Stimulated activated CD4-positive, alpha-beta T cell treated with anti-CD3 and anti-CD28 coated beads, Interleukin-15, amount 100 ng/mL, for 24 hours (primary cell): ENCODE measurements at regions not wholly inside any gene's neighbourhood (a gene's known extent, or its start where the extent isn't known, plus 50 kb on each side); places are given as distances from the start of the nearest gene placed in this dataset.
"Not testable (repeated sequence)": the region's sequence is repeated elsewhere in the genome, so short reads cannot be mapped to it uniquely, and the experiment has no call there.

Experiments used
- DNase-seq: peaks from one replicate; pipeline ENCODE4 v3.0.0-alpha.2; 2020

DNA sequence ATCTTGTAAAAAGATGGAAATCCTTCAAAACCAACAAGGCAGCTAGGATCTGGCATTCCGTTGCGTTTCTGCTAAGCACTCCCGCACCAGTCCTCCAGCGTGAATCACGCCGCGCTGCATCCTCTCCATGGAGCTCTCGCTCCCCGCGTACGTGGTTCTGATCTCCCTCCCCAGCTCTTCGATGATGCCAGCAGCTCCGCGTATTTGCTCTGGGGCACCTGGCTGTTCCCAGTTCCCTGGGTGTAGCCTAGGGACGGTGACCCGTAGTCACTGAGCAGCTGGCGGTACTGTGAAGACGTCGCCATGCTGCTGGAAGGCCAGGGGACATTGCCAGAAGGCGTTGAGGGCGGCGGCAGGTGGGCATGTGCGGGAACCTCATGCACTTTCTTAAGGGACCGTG is 407.5 kb downstream of the RNF144A start:
- DNase-seq: no peak

GRCh38 chr2:7325186-7325585 is 408.0 kb downstream of the RNF144A start:
- no peak for DNase-seq

- no peak for DNase-seq
Observed at GRCh38 chr2:7329465-7329864, 412.3 kb downstream of the RNF144A start.

GRCh38 chr2:7333189-7333765 is 416.1 kb downstream of the RNF144A start:
- DNase-seq: no peak

DNA sequence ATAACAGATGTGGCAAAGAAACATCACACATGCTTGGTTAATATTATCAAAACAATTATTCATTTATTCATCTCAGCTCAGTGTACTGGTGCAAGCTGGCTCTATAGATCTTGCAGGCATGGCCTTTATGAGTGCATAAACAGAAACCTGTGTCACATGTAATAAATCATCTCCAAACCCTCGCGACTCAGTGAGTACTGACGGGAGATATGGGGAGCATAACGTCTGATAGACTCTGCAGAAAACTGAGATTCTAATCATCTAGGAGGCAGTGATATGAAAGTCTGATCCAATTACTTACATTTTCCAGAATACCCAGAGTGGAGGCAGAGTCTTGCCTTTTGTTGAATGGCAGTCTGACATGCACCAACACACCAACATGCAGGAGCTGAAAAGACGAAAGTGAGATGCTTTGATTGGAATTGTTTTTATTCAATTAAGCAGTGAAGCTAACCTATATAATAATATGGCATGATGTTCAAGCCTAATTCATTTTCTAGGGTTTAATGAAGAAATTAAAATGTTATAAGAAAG is 416.8 kb downstream of the RNF144A start:
- no peak for DNase-seq

- DNase-seq: no peak
Observed at GRCh38 chr2:7338961-7339360, 421.7 kb downstream of the RNF144A start.

DNA sequence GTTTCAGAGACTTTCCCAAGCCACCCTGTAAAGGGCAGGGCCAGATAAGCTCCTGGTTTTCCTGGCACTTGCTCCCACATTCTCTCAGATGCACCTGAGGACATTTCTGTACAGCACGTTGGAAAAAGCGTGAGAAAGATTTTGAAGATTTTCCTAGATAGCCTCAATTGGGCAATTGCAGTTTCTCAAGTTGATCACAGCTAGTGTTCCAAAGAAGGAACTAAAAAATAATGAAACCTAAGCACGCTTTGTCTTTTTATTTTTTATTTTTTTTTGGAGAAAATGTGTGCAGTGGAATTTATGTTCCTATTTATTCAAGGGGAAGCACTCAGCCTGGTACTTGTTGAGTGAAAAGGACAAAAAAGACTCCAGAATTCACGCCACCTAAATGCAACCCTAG is 429.1 kb downstream of the RNF144A start:
- DNase-seq: no peak

GRCh38 chr2:7348761-7349160 is 431.5 kb downstream of the RNF144A start:
- DNase-seq: no peak

DNA sequence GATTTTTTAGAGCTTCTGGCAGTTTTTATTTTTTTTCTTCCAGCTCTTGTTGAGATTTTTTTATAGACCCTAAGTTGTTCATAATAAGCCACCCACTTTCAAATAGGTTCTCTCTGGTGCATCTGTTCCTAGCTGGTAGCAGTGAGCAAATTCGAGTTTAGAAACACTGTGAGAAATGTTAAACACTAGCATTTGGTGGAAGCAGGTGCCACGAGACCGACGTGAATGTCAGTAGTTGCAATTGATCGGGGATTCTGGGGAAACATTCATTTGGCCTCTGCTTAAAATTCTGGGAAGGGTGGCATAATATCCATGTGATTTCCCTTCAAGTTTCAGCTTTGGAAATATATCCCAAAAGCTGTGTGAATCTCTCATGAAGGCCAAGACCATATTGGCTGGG is 435.0 kb downstream of the RNF144A start:
- no peak for DNase-seq

GRCh38 chr2:7353571-7353970 is 436.4 kb downstream of the RNF144A start:
- no peak for DNase-seq

DNA sequence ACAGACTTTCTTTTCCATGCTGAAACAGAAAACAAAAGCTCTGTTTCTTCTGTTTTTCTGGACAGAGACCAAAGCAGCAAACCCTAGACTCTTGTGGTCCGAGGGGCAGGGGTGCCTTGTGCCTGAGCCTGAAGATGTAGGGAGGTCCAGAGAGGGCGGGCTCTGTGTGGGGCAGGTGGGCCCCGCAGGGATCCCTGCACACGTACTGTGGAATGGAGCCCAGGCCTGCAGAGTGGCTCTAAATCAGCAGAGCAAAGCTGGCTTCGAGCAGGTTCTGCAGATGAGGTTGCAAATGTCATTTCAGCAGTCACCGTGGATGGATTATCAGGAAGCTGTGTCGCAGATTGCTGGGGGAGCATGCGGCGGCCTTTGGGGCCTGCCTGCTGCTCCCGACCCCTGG is 438.6 kb downstream of the RNF144A start:
- DNase-seq: no peak

GRCh38 chr2:7356909-7357584 is 439.8 kb downstream of the RNF144A start:
- no peak for DNase-seq

GRCh38 chr2:7357993-7358392 is 440.8 kb downstream of the RNF144A start:
- DNase-seq: no peak

DNA sequence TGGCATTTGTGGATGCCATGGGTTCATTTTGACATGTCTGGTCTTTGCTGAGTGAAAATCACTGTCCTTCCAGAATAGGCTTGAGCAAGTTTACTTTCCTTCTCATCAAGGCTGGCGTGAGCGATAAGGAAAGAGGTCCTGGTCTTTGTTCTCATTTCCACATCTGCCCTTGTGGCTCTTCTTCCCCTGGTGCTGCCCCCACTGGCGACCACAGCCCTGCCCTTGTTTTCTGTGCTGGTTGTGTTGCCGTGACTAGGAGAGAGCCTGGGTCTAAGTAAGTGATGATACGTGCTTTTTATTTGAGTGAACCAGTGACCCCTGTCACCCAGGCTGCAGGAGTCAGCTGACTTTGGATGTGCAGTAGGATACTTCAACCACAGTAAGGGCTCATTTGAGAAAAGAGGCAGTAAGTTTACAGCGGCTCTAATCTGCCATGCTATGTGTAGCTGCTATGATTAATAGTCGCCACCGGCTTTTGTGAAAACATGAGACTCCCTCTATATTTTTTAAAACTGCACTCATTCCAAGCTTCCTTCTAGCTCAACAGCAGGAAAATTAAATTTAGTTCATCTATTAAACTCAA is 441.7 kb downstream of the RNF144A start:
- DNase-seq: no peak

DNA sequence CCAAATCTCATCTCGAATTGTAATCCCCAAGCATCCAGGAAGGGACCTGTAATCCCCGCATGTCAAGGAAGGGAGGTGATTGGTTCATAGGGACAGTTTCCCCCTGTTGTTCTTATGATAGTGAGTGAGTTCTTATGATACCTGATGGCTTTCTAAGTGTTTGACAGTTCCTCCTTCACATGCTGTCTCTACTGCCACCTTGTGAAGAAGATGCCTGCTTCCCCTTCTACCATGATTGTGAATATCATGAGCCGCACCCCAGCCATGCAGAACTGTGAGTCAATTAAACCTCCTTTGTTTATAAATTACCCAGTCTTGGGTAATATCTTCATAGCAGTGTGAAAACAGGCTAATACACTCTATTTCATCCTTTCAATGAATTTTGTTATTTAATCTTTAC is 446.7 kb downstream of the RNF144A start:
- DNase-seq: no peak

DNA sequence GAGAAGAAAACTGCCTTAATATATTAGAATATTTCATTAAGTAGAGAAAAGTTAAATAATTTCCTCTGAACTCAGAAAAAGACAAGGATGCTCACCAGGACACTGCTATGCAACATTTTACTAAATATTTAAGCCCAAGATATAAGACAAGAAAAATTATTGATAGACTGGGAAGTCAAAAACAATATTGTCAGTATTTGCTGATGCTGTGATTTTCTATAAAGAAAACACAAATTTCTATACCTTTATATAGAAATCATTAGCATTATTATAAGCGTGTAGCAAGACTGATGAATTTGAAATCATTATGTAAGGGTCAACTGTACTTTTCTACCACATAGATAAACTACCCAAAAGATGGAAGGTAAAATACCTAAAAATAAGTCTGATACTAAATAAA is 451.0 kb downstream of the RNF144A start:
- DNase-seq: no peak

DNA sequence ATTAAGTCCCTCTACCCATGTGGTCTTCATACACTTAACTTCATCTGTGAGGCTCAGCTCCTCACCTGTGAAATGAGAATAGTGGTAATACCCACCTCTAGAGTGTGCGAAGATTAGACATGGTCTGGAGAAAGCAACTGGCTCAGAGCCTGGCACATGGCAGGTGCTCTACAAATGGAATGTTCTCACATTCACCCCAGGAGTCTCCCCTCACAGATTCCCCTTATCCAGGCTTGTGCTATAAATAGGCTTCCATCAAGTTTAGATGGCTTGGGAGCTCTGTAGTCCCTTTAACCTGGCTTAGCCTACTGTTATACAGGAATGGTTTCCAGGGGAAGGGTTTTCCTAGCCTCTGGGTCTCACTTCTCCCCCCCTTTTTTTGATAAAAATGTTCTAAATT is 455.9 kb downstream of the RNF144A start:
- no peak for DNase-seq

DNA sequence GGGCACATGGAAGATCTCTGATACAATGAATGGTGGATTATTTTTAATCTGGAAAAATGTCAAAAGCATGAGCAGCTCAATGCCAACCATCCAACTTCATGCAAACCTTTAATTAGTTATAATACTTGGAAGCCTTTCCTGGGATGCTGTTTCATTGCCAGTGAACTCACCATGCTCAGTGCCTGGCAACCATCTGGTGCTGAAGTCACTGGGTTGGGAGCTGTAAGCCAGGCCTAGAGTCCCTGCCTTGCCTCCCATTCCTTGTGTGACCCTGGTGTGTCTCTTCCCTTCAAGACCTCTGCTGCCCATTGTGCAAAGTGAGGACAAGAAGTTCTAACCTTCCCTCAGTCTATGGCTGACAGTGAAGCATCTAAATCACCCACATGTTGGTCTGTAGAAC is 458.7 kb downstream of the RNF144A start:
- DNase-seq: no peak

- DNase-seq: no peak
Observed at GRCh38 chr2:7377916-7378569, 460.8 kb downstream of the RNF144A start.

DNA sequence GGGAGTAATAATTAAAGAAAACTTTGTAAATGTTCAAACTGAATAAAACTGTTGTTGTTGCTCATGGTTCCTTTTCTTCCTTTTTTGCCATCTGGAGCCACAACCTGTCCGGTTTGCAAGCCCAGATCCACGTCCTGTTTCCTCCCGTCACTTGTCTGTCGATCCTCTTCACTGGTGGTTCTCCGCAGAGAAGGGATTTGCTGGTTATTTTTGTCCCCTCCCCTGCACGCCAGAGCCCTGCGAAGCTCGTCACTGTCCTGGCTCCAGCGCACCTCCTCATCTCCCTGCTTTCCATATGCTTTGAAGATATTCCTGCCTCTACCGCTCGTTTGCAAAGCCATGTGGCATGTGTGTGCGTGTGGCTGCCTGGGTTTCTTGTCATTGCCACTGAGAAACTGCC is 461.4 kb downstream of the RNF144A start:
- no peak for DNase-seq

DNA sequence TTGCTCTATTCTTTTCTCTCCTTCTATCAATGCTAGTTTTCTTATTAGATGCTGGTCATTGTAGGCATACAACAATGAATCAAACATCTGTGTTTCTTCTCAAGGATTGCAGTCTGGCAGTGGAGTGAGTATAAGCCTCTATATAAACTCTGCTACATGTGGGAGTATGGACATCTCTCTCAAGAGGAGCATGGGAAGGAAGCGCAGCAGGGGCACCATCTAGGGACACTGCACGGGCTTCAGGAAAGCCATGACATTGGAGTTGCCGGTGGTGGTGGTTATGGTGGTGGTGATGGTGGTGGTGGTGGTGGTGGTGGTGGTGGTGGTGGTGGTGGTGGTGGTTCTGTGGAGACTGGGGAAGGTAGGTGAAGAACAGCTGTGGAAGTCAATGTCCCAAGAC is 462.6 kb downstream of the RNF144A start:
- DNase-seq: peak; percentile 9

- DNase-seq: no peak
Observed at GRCh38 chr2:7384773-7385349, 467.6 kb downstream of the RNF144A start.

DNA sequence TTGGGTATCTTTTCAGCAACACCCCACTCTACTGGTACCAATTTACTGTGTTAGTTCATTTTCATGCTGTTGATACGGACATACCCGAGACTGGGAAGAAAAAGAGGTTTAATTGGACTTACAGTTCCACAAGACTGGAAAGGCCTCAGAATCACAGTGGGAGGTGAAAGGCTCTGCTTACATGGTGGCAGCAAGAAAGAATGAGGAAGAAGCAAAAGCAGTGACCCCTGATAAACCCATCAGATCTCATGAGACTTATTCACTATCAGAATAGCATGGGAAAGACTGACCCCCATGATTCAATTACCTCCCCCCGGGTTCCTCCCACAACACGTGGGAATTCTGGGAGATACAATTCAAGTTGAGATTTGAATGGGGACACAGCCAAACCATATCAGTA is 473.1 kb downstream of the RNF144A start:
- not testable (repeated sequence) for DNase-seq
